ENCODE measurements at regions not wholly inside any gene's neighbourhood (a gene's known extent, or its start where the extent isn't known, plus 50 kb on each side); places are given as distances from the start of the nearest gene placed in this dataset.

DNA sequence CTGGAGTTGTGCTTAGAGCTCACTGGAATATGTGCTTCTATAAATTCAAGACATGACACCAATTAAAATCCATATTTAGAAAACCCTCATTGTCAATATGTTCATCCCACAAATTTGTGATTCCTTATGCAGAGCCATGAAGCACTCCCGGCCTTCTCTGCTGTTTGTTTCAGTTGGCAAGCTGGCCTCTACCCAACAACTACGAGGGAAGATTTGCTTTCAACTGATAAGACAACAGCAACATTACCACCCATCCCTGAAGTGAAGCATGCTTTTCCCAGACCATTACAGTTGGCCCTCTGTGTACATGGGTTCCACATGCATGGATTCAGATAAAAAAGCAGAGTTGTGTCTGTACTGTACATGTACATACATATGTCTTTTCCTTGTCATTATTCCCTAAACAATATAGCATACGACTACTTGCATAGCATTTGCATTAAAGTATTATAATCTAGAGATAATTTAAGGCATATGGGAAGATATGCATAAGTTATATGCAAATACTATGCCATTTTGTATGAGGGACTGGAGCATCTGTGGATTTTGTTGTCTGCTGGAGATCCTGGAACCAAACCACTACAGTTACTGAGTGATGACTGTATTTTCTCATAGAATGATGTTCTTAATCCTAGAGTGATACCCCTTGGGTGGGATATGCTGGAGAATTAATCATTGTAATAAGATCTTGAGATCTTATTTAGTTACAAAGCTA lies 77.6 kb upstream of the MC2R start:
- peak in 1 of 6 donors; percentile 88 for DNase-seq (ENCODE audit: low read depth in 4 of 6, low spot score in 6 of 6)
- Histone ChIP-seq H3K4me1 (ENCODE audit: control insufficient read depth, insufficient read depth, low read length) (no peaks in the 10 kb centered on the region), H3K27ac (ENCODE audit: low read depth, low read length) (no peak overlapping the region), H3K4me3 (ENCODE audit: low read depth, low read length) (no peak overlapping the region), H3K9me3 (ENCODE audit: control insufficient read depth, insufficient read depth, low read length) (no peaks in the 10 kb centered on the region), H3K27me3 (ENCODE audit: control insufficient read depth, insufficient read depth, low read length) (no peaks in the 10 kb centered on the region), H3K36me3 (ENCODE audit: control insufficient read depth, insufficient read depth, low read length) (no peaks in the 10 kb centered on the region)
- 86% methylated on average over 1 of the region's 3 CpGs for WGBS (ENCODE audit: insufficient coverage)

DNA sequence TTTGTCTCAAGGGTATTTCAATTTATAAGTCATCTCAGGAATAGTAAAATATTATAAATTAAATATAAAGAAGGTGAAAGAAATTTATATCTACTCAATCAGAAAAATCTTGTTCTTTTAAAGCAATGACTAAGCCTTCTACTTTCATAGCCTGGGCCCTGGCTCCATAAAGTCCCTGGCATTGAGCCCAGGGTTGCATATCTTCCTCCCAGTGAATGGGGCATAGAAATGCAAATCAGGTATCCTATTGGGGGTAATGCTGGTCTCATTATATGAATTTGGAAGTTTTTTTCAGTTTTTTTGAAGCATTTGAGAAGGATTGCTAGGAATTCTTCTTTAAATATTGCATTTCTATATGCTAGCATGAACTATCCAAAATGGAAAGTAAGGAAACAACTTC lies 73.9 kb upstream of the MC2R start:
- peak in 5 of 6 donors; percentile 14 to 61 (median 36) for DNase-seq (ENCODE audit: low read depth in 4 of 6, low spot score in 6 of 6)
- Histone ChIP-seq H3K27me3 (ENCODE audit: control insufficient read depth, insufficient read depth, low read length) (no peaks in the 10 kb centered on the region), H3K27ac (ENCODE audit: low read depth, low read length) (no peak overlapping the region), H3K36me3 (ENCODE audit: control insufficient read depth, insufficient read depth, low read length) (no peaks in the 10 kb centered on the region), H3K4me1 (ENCODE audit: control insufficient read depth, insufficient read depth, low read length) (no peaks in the 10 kb centered on the region), H3K4me3 (ENCODE audit: low read depth, low read length) (no peak overlapping the region), H3K9me3 (ENCODE audit: control insufficient read depth, insufficient read depth, low read length) (no peaks in the 10 kb centered on the region)

DNA sequence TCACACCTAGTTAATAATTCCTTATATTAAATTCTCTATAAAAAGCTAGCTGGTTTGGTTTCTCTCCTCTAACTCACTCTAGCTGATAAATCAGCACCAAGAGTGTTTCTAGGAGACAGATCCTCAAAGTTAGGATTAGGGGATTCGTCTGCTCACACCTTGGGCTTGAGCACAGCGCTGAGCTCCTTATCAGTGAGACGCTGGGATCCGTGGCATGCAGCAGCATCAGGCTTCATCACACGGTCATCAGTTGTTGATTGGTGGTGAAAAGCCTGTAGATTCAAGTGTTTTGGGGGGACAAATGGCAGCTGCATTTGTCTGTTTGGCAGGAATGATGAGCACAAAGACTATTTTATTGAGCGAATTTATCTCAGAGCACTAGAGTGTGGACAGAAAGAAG lies 72.6 kb upstream of the MC2R start:
- H3K27ac ChIP-seq (ENCODE audit: low read depth, low read length), result no peak overlapping the region
- H3K9me3 ChIP-seq (ENCODE audit: control insufficient read depth, insufficient read depth, low read length), result no peaks in the 10 kb centered on the region
- WGBS (ENCODE audit: insufficient coverage), result 76% methylated on average over 6 of the region's 6 CpGs
- no peaks in the 10 kb centered on the region for H3K4me1 ChIP-seq (ENCODE audit: control insufficient read depth, insufficient read depth, low read length)
- DNase-seq (ENCODE audit: low read depth in 4 of 6, low spot score in 6 of 6), result no peak
- H3K36me3 ChIP-seq (ENCODE audit: control insufficient read depth, insufficient read depth, low read length), result no peaks in the 10 kb centered on the region
- H3K4me3 ChIP-seq (ENCODE audit: low read depth, low read length), result no peak overlapping the region
- H3K27me3 ChIP-seq (ENCODE audit: control insufficient read depth, insufficient read depth, low read length), result no peaks in the 10 kb centered on the region

DNA sequence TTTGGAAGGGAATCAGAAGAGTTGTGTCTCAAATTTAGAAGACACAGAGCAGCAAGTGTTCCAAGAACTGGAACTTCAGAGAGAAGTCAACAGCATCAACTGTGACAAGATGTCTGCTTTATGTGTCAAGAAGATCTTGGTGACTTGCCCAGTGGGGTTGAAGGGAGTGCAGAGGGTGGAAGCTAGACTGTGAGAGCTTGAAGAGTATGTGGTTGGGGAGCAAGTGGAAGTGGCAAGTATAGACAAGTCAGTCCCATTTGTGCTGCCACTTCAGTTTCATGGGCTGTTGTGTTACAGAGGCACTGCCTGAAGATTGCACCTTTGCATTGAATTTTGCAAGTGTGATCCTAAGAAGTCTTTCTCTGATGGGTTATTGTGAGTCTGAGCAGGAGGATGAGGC lies 68.7 kb upstream of the MC2R start:
- H3K27ac ChIP-seq (ENCODE audit: low read depth, low read length), result no peak overlapping the region
- no peaks in the 10 kb centered on the region for H3K36me3 ChIP-seq (ENCODE audit: control insufficient read depth, insufficient read depth, low read length)
- H3K9me3 ChIP-seq (ENCODE audit: control insufficient read depth, insufficient read depth, low read length), result no peaks in the 10 kb centered on the region
- no peaks in the 10 kb centered on the region for H3K27me3 ChIP-seq (ENCODE audit: control insufficient read depth, insufficient read depth, low read length)
- H3K4me3 ChIP-seq (ENCODE audit: low read depth, low read length), result no peak overlapping the region
- H3K4me1 ChIP-seq (ENCODE audit: control insufficient read depth, insufficient read depth, low read length), result no peaks in the 10 kb centered on the region
- no peak for DNase-seq (ENCODE audit: low read depth in 4 of 6, low spot score in 6 of 6)

DNA sequence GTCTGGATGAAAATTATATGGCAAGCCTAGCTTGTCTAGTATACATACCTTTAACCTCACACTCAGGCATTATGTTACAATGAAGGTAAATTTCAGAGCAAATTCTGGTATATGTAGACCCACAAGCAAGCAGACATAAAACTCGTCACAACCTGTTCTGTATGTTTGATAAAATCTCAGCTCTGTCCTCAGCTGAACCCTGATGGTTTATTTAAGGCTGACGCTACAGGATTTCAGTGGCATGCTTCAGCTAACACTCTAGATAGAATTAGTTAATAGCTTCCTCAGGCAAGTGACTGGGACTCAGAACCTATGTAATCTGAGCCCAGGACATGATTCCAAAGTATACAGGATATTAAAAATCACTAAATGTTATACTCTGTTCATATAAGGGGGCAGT lies 68.2 kb upstream of the MC2R start:
- Histone ChIP-seq H3K27ac (ENCODE audit: low read depth, low read length) (no peak overlapping the region), H3K4me3 (ENCODE audit: low read depth, low read length) (no peak overlapping the region), H3K4me1 (ENCODE audit: control insufficient read depth, insufficient read depth, low read length) (no peaks in the 10 kb centered on the region), H3K9me3 (ENCODE audit: control insufficient read depth, insufficient read depth, low read length) (no peaks in the 10 kb centered on the region), H3K27me3 (ENCODE audit: control insufficient read depth, insufficient read depth, low read length) (no peaks in the 10 kb centered on the region), H3K36me3 (ENCODE audit: control insufficient read depth, insufficient read depth, low read length) (no peaks in the 10 kb centered on the region)
- WGBS (ENCODE audit: insufficient coverage), result 83% methylated on average over 2 of the region's 2 CpGs
- DNase-seq (ENCODE audit: low read depth in 4 of 6, low spot score in 6 of 6), result no peak

DNA sequence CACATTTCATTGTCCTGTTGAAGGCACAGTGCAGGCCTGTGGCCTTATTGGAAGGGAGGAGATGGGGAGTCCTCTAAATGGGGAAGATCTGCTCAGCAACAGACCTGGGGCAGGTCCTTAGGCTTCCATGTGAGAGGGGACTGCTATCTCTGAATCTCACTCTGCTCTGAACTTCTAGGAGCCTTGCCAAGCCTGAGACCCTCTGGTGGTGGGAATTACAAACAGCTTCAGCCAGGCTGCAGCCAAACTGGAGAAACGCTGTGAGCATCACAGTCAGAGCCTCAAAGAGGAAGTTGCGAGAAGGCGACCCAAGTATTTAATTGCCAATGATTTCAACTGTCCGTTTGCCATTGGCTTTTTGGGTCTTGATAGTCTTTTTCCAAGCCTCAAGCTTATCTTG lies 66.8 kb upstream of the MC2R start:
- no peaks in the 10 kb centered on the region for H3K36me3 ChIP-seq (ENCODE audit: control insufficient read depth, insufficient read depth, low read length)
- WGBS (ENCODE audit: insufficient coverage), result 24% methylated on average over 2 of the region's 4 CpGs
- no peaks in the 10 kb centered on the region for H3K9me3 ChIP-seq (ENCODE audit: control insufficient read depth, insufficient read depth, low read length)
- no peak overlapping the region for H3K4me3 ChIP-seq (ENCODE audit: low read depth, low read length)
- no peaks in the 10 kb centered on the region for H3K27me3 ChIP-seq (ENCODE audit: control insufficient read depth, insufficient read depth, low read length)
- DNase-seq (ENCODE audit: low read depth in 4 of 6, low spot score in 6 of 6), result peak in 3 of 6 donors; percentile 1 to 42 (median 10)
- no peaks in the 10 kb centered on the region for H3K4me1 ChIP-seq (ENCODE audit: control insufficient read depth, insufficient read depth, low read length)
- H3K27ac ChIP-seq (ENCODE audit: low read depth, low read length), result no peak overlapping the region

DNA sequence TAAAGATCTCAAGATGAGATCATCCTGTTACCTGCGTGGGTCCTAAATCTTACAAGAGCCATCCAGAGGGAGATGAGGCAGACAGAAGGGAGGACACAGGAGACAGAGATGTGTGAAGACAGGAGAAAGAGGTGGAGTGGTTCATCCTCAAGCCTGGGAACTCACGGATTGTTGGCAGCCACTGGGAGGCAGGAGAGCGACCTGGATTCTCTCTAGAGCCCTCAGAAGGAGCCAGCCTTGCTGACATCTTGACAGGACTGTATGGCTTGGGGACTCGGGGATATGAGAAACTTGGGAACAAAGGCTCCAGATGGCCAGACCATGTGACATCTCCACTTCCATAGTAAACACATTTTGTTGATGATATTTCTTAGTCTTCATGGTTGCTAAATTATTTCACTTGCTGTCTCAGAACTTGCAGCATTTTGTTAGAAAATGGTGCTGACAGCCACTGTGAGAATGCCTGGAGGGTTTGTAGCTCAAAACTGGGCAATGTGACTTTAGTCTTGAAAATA lies 57.8 kb upstream of the MC2R start:
- peaks cover 4% of the 10 kb centered on the region for H3K9me3 ChIP-seq (ENCODE audit: control insufficient read depth, insufficient read depth, low read length)
- no peak overlapping the region for H3K27ac ChIP-seq (ENCODE audit: low read depth, low read length)
- no peaks in the 10 kb centered on the region for H3K27me3 ChIP-seq (ENCODE audit: control insufficient read depth, insufficient read depth, low read length)
- no peak overlapping the region for H3K4me3 ChIP-seq (ENCODE audit: low read depth, low read length)
- peak in 1 of 6 donors; percentile 70 for DNase-seq (ENCODE audit: low read depth in 4 of 6, low spot score in 6 of 6)
- WGBS (ENCODE audit: insufficient coverage), result 40% methylated on average over 3 of the region's 4 CpGs
- H3K4me1 ChIP-seq (ENCODE audit: control insufficient read depth, insufficient read depth, low read length), result no peaks in the 10 kb centered on the region
- H3K36me3 ChIP-seq (ENCODE audit: control insufficient read depth, insufficient read depth, low read length), result no peaks in the 10 kb centered on the region
